Head of caudate nucleus (tissue), 42 donors: ENCODE measurements at regions not wholly inside any gene's neighbourhood (a gene's known extent, or its start where the extent isn't known, plus 50 kb on each side); places are given as distances from the start of the nearest gene placed in this dataset.

Source experiments
- DNase-seq, 42 donors: peaks; one replicate each; pipeline versions ENCODE4 v3.0.0 to v3.0.0-alpha.2; 2020 to 2021; ENCODE audit warnings: mixed read lengths in 7 of 42
- intact Hi-C: fragments of 100-400 bp; cut with DNase I; formaldehyde crosslinking; loops from one replicate; pipeline ENCODE4 v1.15.0; 2022

DNA sequence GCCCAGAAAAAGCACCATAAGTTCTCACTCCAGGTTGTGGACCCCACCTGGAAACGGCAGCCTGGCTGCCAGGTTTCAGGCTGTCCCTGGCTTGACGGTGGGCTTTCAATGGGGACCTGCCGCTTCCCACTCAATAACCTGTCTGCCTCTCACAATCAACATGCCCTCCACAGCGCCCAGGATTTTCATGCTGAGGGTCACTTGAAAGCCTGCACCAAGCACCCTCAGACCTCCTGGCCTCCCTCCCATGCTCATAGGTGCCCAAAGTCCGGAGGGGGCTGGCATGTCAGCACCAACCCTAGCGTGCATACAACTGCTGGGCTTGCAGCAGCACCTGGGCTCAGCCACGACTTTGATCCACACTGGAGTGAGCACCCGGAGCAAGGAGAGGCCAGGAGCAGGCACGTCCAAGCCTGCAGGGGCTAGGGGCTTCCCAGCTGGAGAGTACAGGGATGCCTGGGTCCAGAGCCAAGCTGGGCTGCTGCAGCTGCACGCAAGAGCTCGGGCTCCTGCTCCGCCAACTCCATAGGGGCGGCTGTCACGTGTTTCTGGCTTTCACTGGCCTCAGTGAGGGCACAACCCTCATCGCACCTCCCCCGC lies 1214.3 kb upstream of the RAG2 start:
- intact Hi-C loops: no loop called here
- DNase-seq: peak in 2 of 42 donors; percentile 4 to 15

DNA sequence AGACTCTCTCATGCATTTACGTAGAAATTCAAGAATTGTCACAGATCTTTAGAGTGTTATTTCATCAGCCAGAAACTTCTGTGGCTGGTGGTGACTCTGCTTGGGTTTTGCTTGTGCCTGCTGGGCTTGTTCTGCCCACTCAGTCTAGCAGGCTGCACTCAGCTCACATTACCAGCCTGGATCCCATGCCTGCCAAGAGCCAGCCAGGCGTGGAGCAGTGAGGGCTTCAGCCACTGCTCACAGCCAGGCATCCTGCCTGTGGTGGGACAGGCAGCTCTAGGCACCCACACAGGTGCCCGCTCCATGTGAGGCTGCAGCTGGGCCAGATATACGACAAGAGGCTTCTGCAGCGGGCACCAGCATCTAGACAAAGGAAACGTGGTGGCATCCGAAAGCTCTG lies 1213.3 kb upstream of the RAG2 start:
- DNase-seq: no peak
- intact Hi-C loops: no loop called here

DNA sequence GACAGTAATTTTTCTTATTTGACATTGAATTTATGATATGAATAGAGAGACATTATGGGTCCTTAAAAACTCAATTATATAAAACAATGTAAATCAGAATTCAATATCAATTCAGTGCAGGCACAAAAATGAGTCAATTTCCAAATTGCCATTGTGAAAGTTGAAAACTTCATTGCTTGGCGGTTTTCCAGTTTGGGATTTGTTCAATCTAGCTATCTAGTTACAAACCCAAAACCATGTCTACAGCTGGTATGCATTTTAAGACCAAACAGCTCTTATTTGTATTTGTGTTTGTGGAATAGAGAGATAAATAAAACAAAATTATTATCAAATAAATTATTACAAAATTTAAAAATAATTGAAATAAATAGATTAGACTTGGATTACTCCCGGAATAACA lies 1206.6 kb upstream of the RAG2 start:
- DNase-seq: no peak
- intact Hi-C loops: no loop called here

DNA sequence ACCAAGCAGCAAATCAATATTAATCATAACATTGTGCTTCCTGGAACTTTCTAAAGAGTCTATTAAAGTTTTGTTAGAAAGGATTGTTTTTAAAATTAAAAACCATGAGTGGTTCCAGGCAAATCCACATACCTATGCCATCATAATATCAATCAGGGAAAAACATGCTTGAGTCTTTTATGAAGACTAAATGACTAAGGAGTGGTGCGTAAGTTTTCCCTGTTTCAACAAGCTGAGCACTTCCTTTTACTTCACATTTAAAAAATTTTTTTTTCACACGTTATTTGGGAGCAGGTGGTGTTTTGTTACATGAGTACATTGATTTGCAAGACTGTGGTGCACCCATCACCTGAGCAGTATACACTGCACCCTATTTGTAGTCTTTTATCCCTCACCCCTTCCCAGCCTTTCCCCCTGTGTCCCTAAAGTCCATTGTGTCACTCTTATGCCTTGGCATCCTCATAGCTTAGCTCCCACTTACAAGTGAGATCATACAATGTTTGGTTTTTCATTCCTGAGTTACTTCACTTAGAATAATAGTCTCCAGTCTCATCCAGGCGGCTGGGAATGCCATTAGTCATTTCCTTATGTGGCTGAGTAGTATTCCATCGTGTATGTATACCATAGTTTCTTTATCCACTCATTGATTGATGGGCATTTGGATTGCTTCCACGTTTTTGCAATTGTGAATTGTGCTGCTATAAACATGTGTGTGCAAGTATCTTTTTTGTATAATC lies 1190.3 kb upstream of the RAG2 start:
- no peak for DNase-seq
- intact Hi-C loops: no loop called here

DNA sequence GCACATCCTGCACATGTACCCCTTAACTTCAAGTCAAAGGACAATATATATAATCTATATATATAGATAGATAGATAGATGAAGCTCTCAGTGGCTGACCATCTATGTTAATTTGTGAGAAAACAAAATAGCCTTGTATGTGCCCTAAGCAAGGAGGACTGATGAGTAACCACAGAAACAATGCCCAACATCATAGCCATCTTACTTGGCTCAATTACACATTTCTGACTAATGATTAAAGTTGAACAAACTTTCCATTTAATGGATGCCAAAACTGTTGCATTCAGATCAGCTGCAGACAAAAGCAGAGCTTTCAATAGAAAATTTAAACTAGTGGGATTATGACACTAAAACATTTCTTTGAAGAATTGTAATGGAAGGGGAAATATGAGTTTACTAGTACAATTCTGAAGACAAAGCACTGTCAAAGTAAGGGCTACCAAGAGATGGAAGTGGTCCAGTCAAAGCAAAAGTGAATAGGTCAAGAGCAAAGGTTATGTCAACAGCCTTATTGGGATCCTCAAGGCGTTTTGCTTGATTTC lies 1188.2 kb upstream of the RAG2 start:
- DNase-seq: no peak
- intact Hi-C loops: no loop called here

DNA sequence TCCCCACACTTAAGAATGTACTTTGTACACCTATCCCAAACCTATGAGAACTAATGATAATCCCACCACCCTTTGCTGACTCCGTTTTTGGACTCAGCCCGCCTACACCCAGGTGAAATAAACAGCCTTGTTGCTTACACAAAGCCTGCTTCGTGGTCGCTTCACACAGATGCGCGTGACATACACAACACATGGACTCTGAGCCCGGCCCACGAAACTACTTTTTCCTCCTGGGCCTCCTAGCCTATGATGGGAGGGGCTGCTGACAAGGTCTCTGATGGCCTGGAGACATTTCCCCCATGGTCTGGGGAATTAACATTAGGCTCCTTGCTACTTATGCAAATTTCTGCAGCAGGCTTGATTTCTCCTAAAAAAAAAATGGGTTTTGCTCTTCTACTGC lies 1176.4 kb upstream of the RAG2 start:
- no peak for DNase-seq
- intact Hi-C loops: no loop called here

DNA sequence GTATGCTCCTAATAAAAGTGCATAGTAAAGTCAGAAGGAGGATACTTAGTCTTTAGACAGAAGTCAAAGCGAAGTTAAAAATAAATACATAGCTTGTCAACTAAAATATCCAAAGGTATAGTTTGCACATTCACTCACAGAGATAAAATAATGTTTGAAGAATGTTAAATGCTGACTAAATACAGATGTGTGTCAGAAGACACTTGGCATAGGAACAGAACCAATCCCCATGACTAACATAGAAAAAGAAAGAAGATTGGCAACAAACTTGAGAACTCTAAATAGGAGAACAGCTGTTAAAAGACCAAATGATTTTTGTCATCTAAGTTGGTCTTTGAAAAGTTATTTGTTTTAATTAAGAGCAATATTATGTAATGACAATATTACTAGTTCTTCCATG lies 1172.1 kb upstream of the RAG2 start:
- intact Hi-C loops: no loop called here
- DNase-seq: no peak

DNA sequence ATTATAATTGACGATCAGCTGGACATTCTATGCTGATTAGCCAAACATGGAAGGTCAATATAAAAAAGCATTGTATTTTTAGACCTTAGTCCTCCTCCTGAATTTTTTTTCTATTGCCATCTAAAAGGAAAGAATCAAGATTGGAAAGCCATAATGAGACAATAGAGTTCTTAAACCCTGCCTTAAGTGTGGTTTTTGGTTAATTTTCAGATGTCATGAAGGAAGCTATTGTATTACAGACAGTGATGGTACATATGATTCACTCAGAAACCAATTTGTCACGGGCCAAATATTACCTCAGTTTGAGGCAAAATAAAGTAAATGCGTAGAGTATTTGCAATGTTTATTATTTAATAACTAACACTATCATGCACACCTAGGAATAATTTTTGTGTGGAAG lies 1164.0 kb upstream of the RAG2 start:
- intact Hi-C loops: no loop called here
- DNase-seq: no peak

DNA sequence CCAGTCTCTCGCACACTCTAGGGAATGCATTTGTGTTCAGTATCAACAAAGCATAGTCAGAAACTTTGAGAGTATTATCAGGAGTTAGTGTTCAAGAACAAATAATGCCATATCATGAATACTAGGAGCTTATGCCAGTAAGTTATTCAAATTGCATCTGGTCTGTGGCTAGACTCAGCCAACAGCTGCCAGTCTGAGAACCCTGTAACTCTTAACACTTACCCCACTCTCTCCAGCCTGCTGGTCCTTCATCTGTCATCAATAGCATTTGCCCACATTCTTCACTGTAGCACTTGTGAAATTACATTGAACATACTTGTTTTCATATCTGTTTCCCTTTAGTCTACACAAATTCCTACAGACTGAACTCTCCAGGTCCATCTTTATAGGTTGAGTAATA lies 1157.5 kb upstream of the RAG2 start:
- DNase-seq: no peak

DNA sequence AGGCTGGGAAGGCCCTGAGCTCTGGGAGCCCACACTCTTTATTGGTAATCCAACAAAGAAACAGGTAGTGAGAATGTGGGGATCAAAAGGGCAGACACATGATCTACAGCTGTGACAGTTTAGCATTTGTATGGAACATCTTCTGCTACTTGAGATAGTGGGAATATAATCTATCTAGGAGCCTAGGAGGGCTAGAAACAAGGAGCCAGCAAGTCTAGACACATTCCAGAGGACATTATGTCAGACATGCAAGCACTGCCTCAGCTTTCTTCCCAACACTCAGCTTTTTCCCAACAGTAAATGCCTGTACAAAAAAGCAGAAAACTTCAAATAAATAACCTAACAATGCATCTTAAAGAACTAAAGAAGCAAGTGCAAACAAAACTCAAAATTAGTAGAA lies 1150.6 kb upstream of the RAG2 start:
- intact Hi-C loops: no loop called here

More for the DNA sequence above, 1157.5 kb upstream of the RAG2 start:
- intact Hi-C loops: no loop called here

DNA sequence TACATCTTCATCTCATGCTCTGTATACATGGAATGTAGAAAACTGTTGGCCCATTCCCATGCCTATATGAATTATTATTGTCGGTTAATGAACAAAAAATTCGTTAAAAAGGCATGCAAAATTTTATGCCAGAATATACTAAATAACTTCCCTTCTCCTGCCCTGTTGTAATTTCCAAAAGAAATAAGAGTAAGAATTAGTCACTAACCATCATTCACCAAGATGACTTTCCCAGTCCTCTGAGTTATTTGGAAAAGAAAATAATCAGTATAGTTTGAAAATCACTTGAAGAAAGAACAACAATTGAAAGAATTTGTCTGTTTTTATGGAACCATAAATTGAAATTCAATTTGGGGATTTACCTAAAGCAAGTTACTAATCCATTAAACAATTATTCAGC lies 1149.1 kb upstream of the RAG2 start:
- intact Hi-C loops: no loop called here
- no peak for DNase-seq

More for the DNA sequence above, 1150.6 kb upstream of the RAG2 start:
- DNase-seq: no peak

DNA sequence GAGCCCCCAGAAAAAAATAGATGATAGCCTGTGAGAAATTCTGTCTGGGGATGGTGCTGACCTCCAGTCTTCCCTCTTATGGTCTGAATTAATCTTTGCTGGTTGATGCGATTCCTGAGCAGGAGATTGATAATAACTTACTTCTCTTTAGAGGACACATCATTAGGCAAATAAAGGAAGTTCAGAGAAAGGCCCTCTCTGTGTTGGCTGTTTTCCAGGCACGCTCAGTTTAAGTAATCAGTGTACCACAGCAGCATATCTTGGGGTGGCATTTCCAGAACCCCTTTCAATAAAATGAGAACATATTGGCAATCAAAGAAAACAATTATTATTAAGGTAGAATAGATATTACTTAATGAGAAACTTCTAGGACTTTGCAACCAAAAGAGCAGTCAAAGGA lies 1129.3 kb upstream of the RAG2 start:
- no peak for DNase-seq
- intact Hi-C loops: no loop called here

DNA sequence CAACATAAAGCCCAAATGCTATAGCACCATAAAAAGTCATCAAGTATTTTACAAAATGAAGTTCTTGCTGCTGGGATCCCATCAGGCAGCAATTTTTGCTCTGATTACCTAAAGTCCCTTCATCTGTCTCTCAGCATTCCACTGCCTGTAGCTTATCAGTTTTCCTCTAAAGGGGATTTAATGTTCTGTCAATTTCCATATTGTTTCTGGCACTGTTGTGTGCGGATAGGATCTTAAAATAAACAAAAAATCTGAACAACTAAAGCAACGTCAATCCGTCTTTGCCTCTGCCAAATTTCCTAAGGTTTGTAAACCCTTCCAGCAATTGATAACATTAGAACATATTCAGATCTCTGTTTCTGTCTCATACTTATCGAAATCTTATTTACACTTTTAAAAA lies 1126.3 kb upstream of the RAG2 start:
- DNase-seq: no peak
- intact Hi-C loops: no loop called here

DNA sequence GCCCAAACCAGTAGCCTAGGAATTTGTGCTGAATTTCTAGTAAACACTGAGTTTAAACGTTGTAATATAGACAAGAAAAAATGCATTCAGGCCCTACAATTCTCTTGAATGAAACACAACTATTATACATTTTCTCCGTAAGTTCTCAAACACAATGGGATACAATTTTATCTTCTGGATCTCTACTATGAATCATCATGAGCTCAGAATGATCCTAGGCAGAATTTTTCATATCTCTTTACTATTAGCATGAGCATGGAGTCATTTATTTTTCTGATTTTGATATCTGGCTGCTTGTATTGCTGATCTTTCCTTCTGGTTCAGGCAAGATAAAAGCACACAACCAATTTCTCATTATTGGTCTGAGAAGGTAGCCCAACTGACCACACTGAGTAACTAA lies 1123.4 kb upstream of the RAG2 start:
- DNase-seq: no peak
- intact Hi-C loops: no loop called here

DNA sequence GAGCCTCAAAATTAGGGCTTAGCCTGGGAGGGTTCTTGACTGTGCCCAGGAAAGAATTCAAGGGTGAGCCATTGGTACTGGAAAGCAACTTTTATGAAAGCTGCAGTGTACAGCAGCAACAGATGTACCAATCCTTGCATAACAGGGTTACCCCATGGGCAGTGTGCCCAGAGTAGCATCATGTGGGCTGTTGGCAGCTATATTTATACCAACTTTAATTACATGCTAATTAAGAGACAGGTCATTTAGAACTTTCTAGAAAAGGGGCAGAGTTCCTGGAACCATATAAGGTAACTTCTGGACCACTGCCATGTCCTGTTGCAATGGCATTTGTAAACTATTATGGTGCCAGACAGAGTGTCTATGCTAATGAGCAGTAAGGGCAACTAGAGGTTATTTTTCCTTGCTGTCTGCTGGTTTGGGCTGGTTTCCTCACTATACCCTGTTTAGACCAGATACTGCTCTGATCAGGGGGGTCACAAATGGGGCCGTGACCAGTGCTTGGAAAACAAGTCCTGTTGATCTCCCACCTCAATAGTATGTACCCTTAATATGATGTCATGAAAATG lies 1120.5 kb upstream of the RAG2 start:
- DNase-seq: peak in 1 of 42 donors; percentile 2
- intact Hi-C loops: no loop called here

DNA sequence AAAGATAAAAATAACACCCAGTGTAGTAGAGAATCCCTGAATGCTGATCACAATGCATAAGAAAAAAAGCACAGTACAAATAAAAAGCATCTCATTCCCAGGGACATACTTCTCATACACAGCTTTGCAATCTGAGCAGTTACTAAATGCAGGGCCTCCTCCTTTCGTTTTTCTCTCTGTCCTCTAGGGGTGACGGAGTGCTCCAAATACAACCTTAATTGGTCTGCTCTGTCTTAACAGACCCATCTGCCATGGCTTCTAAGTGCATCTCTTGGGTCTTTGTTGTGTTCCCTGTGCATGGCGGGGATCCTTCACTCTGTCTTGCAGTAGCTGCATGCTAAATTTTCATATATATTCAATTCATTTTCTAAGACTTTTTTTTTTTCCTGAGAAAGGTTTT lies 1114.2 kb upstream of the RAG2 start:
- DNase-seq: no peak
- intact Hi-C loops: no loop called here

DNA sequence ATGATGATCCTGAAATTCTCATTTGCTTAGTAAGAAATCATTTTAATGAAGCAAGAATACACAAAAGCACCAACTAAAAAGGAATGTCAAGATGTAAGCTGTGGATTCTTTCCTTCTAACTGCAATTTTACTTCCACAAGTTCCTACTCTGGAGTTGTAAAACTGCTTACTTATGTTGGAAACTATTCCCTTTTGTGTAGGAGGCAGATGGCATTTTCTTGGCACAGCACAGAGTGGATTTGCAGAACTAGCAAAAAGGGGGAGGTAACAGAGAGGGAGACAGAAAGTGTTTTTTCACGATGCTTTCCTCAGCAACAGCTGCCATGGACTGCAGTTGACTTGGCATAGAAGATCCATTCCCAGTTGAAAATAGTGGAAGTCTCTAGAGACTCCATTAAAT lies 1112.0 kb upstream of the RAG2 start:
- DNase-seq: peak in 13 of 42 donors; percentile 9 to 55 (median 26)
- intact Hi-C loops: no loop called here

DNA sequence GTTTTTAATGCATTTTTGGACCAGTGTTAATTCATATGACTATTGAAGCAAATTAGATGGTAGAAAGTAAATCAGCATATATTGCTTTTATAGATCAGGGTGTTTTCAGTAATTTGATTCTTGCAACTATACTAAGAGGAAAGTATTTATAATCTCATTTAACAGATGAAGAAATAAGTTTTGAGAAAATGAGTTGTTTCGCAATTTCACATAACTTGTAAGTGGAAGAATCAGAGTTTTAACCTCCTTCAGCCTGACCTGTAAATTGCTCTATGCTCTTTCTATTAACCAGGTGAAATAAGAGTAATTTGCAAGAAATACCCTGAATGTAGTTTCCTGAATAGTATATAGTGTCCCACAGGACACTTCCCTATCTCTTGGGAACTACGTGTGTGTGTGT lies 1106.8 kb upstream of the RAG2 start:
- no peak for DNase-seq
- intact Hi-C loops: no loop called here

DNA sequence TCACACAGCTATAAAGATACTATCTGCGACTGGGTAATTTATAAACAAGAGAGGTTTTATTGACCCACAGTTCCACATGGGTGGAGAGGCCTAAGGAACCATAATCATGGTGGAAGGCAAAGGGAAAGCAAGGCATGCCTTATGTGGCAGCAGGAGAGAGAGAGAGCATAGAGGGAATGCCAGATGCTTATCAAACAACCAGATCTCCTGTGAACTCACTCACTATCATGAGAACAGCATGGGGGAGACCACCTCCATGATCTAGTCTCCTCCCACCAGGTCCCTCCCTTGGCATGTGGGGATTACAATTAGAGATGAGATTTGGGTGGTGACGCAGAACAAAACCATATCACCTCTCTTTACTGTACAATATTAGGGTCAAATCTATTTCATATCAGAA lies 1101.6 kb upstream of the RAG2 start:
- DNase-seq: no peak
- intact Hi-C loops: no loop called here

DNA sequence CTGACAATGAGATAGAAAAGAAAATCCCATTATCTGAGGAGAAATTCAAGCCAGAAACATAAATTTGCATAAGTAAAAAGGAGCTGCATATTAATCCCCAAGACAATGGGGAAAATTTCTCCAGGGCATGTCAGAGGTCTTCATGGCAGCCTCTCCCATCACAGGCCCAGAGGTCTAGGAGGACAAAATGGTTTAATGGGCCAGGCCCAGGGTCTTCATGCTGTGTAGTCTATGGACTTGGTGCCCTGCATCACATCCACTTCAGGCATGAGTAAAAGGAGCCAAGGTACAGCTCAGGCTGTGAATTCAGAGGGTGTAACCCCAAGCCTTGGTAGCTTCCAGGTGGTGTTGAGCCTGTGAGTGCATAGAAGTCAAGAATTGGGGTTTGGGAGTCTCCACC lies 1097.2 kb upstream of the RAG2 start:
- no peak for DNase-seq
- intact Hi-C loops: no loop called here

DNA sequence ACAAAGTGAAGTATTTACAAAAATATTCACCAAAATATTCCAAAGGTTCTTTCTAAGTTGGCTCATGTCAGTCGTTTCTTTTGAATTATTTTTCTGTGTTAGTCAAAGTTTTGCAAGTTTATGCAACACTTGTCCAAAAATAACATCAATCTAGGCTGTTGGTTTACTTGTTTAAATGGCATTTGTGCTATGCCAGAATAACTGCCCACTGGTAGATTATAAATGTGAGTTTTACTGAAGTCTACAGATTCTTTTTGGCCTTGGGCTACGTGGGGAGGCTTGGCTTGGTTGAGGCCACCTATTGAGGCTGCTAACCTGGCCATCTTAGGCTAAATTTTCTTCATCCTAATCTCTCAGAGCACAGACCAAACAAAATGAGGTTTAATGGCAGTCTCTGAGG lies 1091.9 kb upstream of the RAG2 start:
- intact Hi-C loops: no loop called here
- DNase-seq: no peak
